ENCODE measurements at regions not wholly inside any gene's neighbourhood (a gene's known extent, or its start where the extent isn't known, plus 50 kb on each side); places are given as distances from the start of the nearest gene placed in this dataset.
"Not testable (repeated sequence)": the region's sequence is repeated elsewhere in the genome, so short reads cannot be mapped to it uniquely, and the experiment has no call there.

- no peak for DNase-seq
Measured at GRCh38 chr5:92760550-92760949, 820.5 kb downstream of the NR2F1-AS1 start.

- DNase-seq = no peak
Measured at GRCh38 chr5:92758552-92758951, 822.5 kb downstream of the NR2F1-AS1 start.

- DNase-seq = no peak
Measured at GRCh38 chr5:92749943-92750342, 831.1 kb downstream of the NR2F1-AS1 start.

GRCh38 chr5:92748072-92748676 lies 832.8 kb downstream of the NR2F1-AS1 start:
- no peak for DNase-seq

GRCh38 chr5:92741906-92742305 lies 839.1 kb downstream of the NR2F1-AS1 start:
- DNase-seq = no peak

GRCh38 chr5:92734211-92734940 lies 846.6 kb downstream of the NR2F1-AS1 start:
- DNase-seq = no peak

- no peak for DNase-seq
Measured at GRCh38 chr5:92730486-92730885, 850.5 kb downstream of the NR2F1-AS1 start.

GRCh38 chr5:92729088-92729487 lies 851.9 kb downstream of the NR2F1-AS1 start:
- no peak for DNase-seq

- no peak for DNase-seq
Measured at GRCh38 chr5:92715946-92716520, 865.0 kb downstream of the NR2F1-AS1 start.

- no peak for DNase-seq
Measured at GRCh38 chr5:92713826-92714225, 867.2 kb downstream of the NR2F1-AS1 start.

- no peak for DNase-seq
Measured at GRCh38 chr5:92713335-92713743, 867.7 kb downstream of the NR2F1-AS1 start.

- DNase-seq = no peak
Measured at GRCh38 chr5:92711956-92712355, 869.1 kb downstream of the NR2F1-AS1 start.

GRCh38 chr5:92704590-92704989 lies 876.4 kb downstream of the NR2F1-AS1 start:
- no peak for DNase-seq

- DNase-seq = no peak
Measured at GRCh38 chr5:92703976-92704375, 877.0 kb downstream of the NR2F1-AS1 start.

GRCh38 chr5:92695123-92696003 lies 885.7 kb downstream of the NR2F1-AS1 start:
- no peak for DNase-seq

- DNase-seq = no peak
Measured at GRCh38 chr5:92694067-92694466, 887.0 kb downstream of the NR2F1-AS1 start.

- DNase-seq = not testable (repeated sequence)
Measured at GRCh38 chr5:92691955-92692354, 889.1 kb downstream of the NR2F1-AS1 start.

GRCh38 chr5:92687821-92688722 lies 892.9 kb downstream of the NR2F1-AS1 start:
- DNase-seq = no peak

- DNase-seq = no peak
Measured at GRCh38 chr5:92678640-92679039, 902.4 kb downstream of the NR2F1-AS1 start.

- DNase-seq = no peak
Measured at GRCh38 chr5:92676215-92677165, 904.5 kb downstream of the NR2F1-AS1 start.

GRCh38 chr5:92674321-92674720 lies 906.7 kb downstream of the NR2F1-AS1 start:
- DNase-seq = no peak
